Effector memory CD4-positive, alpha-beta T cell (primary cell): ENCODE measurements at regions not wholly inside any gene's neighbourhood (a gene's known extent, or its start where the extent isn't known, plus 50 kb on each side); places are given as distances from the start of the nearest gene placed in this dataset.

Experiments used
- DNase-seq, 3 donors: peaks; one replicate each; pipeline ENCODE4 v3.0.0-alpha.2; 2020
- H3K27ac ChIP-seq: 2 replicates; pipeline ENCODE4 v1.7.0; 2013; ENCODE audit warnings: mild to moderate bottlenecking, low read length, moderate library complexity; ENCODE audit not compliant: insufficient read depth, poor library complexity, severe bottlenecking
- H3K27me3 ChIP-seq: replicated peaks from 2 replicates; pipeline ENCODE4 v1.7.0; 2013; ENCODE audit warnings: mild to moderate bottlenecking, low read length; ENCODE audit not compliant: insufficient read depth, control insufficient read depth, poor library complexity, severe bottlenecking
- H3K36me3 ChIP-seq: 2 replicates; pipeline ENCODE4 v1.7.0; 2013; ENCODE audit warnings: mild to moderate bottlenecking, low read length, moderate library complexity; ENCODE audit not compliant: control insufficient read depth, insufficient read depth
- H3K4me1 ChIP-seq: 2 replicates; pipeline ENCODE4 v1.7.0; 2013; ENCODE audit warnings: low read length, mild to moderate bottlenecking; ENCODE audit not compliant: control insufficient read depth, insufficient read depth, poor library complexity, severe bottlenecking
- H3K4me3 ChIP-seq: 2 replicates; pipeline ENCODE4 v1.7.0; 2013; ENCODE audit warnings: low read length, low read depth, mild to moderate bottlenecking; ENCODE audit not compliant: insufficient read depth, poor library complexity, severe bottlenecking
- H3K9me3 ChIP-seq: 2 replicates; pipeline ENCODE4 v1.7.0; 2013; ENCODE audit warnings: mild to moderate bottlenecking, low read length, moderate library complexity; ENCODE audit not compliant: control insufficient read depth

DNA sequence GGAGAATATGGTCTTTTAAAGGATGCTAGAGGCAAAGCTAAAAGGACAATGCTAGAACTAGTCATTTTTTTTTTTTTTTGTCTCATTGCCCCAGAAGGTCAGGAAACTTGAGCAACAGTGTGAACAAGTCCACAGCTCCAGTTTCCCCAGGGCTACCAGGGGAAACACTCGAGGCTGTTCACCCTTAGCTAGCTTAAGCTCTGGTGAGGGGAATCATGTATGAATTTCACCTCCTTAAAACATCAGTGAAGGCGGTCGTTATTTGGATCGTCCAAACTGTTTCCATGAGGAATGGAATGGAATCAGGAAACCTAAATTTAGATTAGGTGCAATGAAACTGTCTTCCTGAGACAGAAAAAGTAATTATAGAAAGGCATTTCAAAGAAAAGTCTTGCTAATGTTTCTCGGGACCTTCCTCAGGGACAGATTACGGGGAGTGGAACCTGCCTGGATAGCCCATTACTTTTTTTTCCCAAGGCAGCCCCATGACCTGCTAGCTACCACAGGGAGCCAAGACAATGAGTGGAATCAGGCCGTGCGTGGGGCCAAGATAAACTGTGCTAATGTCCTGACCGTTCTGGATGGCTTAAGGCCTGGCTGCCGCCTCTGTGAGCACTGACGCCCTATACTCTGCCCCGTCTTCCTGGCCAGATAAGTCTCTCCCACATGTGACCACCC lies 164.8 kb upstream of the SGK1 start:
- no peak for DNase-seq
- no peaks in the 10 kb centered on the region for H3K9me3 ChIP-seq
- H3K4me3 ChIP-seq = no peak overlapping the region
- no peaks in the 10 kb centered on the region for H3K27me3 ChIP-seq
- no peaks in the 10 kb centered on the region for H3K4me1 ChIP-seq
- H3K36me3 ChIP-seq = no peaks in the 10 kb centered on the region
- H3K27ac ChIP-seq = no peak overlapping the region

GRCh38 chr6:134481966-134482365 lies 164.1 kb upstream of the SGK1 start:
- Histone ChIP-seq H3K27ac (no peak overlapping the region), H3K9me3 (no peaks in the 10 kb centered on the region), H3K36me3 (no peaks in the 10 kb centered on the region), H3K4me1 (no peaks in the 10 kb centered on the region), H3K27me3 (no peaks in the 10 kb centered on the region), H3K4me3 (no peak overlapping the region)
- DNase-seq = no peak

- Histone ChIP-seq H3K4me3 (no peak overlapping the region), H3K9me3 (no peaks in the 10 kb centered on the region), H3K27ac (no peak overlapping the region), H3K27me3 (no peaks in the 10 kb centered on the region), H3K36me3 (no peaks in the 10 kb centered on the region), H3K4me1 (no peaks in the 10 kb centered on the region)
- no peak for DNase-seq
Measured at GRCh38 chr6:134480593-134480992, 162.7 kb upstream of the SGK1 start.

GRCh38 chr6:134478764-134479399 lies 161.0 kb upstream of the SGK1 start:
- Histone ChIP-seq H3K9me3 (no peaks in the 10 kb centered on the region), H3K4me3 (no peak overlapping the region), H3K27ac (no peak overlapping the region), H3K36me3 (no peaks in the 10 kb centered on the region), H3K4me1 (no peaks in the 10 kb centered on the region), H3K27me3 (no peaks in the 10 kb centered on the region)
- DNase-seq = no peak

GRCh38 chr6:134477991-134478635 lies 160.2 kb upstream of the SGK1 start:
- H3K9me3 ChIP-seq = no peaks in the 10 kb centered on the region
- no peaks in the 10 kb centered on the region for H3K27me3 ChIP-seq
- H3K27ac ChIP-seq = no peak overlapping the region
- H3K4me1 ChIP-seq = no peaks in the 10 kb centered on the region
- H3K4me3 ChIP-seq = no peak overlapping the region
- no peak for DNase-seq
- H3K36me3 ChIP-seq = no peaks in the 10 kb centered on the region

DNA sequence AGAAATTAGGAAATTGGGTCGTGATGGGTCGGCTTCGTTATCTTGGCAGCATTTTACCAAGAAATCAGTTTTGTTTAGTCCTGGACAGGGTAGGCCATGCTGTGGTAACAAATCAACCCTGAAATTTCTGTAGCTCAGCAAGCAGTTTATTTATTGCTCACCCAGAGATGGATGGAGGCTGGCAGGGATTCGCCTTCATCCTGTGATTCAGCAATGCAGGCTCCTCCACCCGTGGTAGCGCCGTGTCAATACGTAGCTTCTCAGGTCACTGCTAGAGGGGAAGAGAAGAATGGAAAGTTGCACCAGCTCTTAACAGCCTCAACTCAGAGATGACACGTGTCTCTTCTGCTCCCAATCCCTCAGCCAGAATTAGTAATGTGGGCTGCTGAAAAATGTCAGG lies 157.0 kb upstream of the SGK1 start:
- Histone ChIP-seq H3K4me1 (no peaks in the 10 kb centered on the region), H3K36me3 (no peaks in the 10 kb centered on the region), H3K27me3 (no peaks in the 10 kb centered on the region), H3K27ac (no peak overlapping the region), H3K4me3 (no peak overlapping the region), H3K9me3 (no peaks in the 10 kb centered on the region)
- no peak for DNase-seq

DNA sequence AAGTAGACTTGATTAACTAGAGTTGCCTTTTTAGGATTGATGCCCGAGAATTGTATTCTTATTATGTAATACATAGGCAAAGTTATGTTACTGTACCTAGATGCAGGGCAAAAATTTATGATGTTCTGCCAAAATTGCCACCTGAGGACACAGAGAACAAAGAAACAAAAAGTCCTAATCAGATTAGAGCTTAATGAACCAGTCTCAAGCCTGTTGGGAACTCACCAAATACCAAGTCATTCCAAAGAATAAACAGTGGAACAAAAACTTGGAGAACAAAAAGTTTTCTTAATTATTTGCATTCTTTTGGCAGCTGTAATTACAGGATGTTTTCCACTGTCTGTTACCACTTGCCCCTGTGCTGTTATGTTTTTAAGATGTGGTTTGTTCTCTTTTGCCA lies 154.7 kb upstream of the SGK1 start:
- no peaks in the 10 kb centered on the region for H3K4me1 ChIP-seq
- DNase-seq = no peak
- no peak overlapping the region for H3K27ac ChIP-seq
- H3K4me3 ChIP-seq = no peak overlapping the region
- H3K27me3 ChIP-seq = no peaks in the 10 kb centered on the region
- H3K36me3 ChIP-seq = no peaks in the 10 kb centered on the region
- H3K9me3 ChIP-seq = no peaks in the 10 kb centered on the region

GRCh38 chr6:134472046-134472445 lies 154.1 kb upstream of the SGK1 start:
- Histone ChIP-seq H3K27me3 (no peaks in the 10 kb centered on the region), H3K4me3 (no peak overlapping the region), H3K27ac (no peak overlapping the region), H3K9me3 (no peaks in the 10 kb centered on the region), H3K4me1 (no peaks in the 10 kb centered on the region), H3K36me3 (no peaks in the 10 kb centered on the region)
- no peak for DNase-seq

GRCh38 chr6:134470457-134470975 lies 152.6 kb upstream of the SGK1 start:
- Histone ChIP-seq H3K4me1 (no peaks in the 10 kb centered on the region), H3K4me3 (no peak overlapping the region), H3K36me3 (no peaks in the 10 kb centered on the region), H3K9me3 (no peaks in the 10 kb centered on the region), H3K27me3 (no peaks in the 10 kb centered on the region), H3K27ac (no peak overlapping the region)
- no peak for DNase-seq
